Stimulated activated CD4-positive, alpha-beta T cell treated with anti-CD3 and anti-CD28 coated beads, Interleukin-2, amount 100 ng/mL, for 4 hours (primary cell): ENCODE measurements at regions not wholly inside any gene's neighbourhood (a gene's known extent, or its start where the extent isn't known, plus 50 kb on each side); places are given as distances from the start of the nearest gene placed in this dataset.

Experiments
- DNase-seq: peaks from one replicate; pipeline ENCODE4 v3.0.0-alpha.2; 2020; ENCODE audit warnings: low read depth

- DNase-seq: no peak
Observed at GRCh38 chr5:8473827-8474568, 605.0 kb downstream of the MTRR start.

GRCh38 chr5:8474569-8474930 lies 605.6 kb downstream of the MTRR start:
- DNase-seq: no peak

- DNase-seq: no peak
Observed at GRCh38 chr5:8478326-8478725, 609.4 kb downstream of the MTRR start.

- no peak for DNase-seq
Observed at GRCh38 chr5:8481007-8481406, 612.1 kb downstream of the MTRR start.

GRCh38 chr5:8491254-8491653 lies 622.3 kb downstream of the MTRR start:
- no peak for DNase-seq

- DNase-seq: no peak
Observed at GRCh38 chr5:8493176-8493575, 624.2 kb downstream of the MTRR start.

- no peak for DNase-seq
Observed at GRCh38 chr5:8500426-8500825, 631.5 kb downstream of the MTRR start.

GRCh38 chr5:8505196-8505595 lies 636.2 kb downstream of the MTRR start:
- no peak for DNase-seq

- no peak for DNase-seq
Observed at GRCh38 chr5:8508231-8508630, 639.3 kb downstream of the MTRR start.

- DNase-seq: no peak
Observed at GRCh38 chr5:8516356-8516755, 647.4 kb downstream of the MTRR start.

- DNase-seq: no peak
Observed at GRCh38 chr5:8517456-8517855, 648.5 kb downstream of the MTRR start.

- no peak for DNase-seq
Observed at GRCh38 chr5:8520917-8521316, 652.0 kb downstream of the MTRR start.

- DNase-seq: no peak
Observed at GRCh38 chr5:8521991-8522390, 653.0 kb downstream of the MTRR start.

- DNase-seq: no peak
Observed at GRCh38 chr5:8522646-8523045, 653.7 kb downstream of the MTRR start.

- no peak for DNase-seq
Observed at GRCh38 chr5:8523501-8523900, 654.6 kb downstream of the MTRR start.

- no peak for DNase-seq
Observed at GRCh38 chr5:8525819-8526218, 656.9 kb downstream of the MTRR start.

- DNase-seq: no peak
Observed at GRCh38 chr5:8528106-8528505, 659.2 kb downstream of the MTRR start.

GRCh38 chr5:8538821-8539220 lies 669.9 kb downstream of the MTRR start:
- no peak for DNase-seq

- DNase-seq: no peak
Observed at GRCh38 chr5:8540317-8540716, 671.4 kb downstream of the MTRR start.

- no peak for DNase-seq
Observed at GRCh38 chr5:8550921-8551320, 682.0 kb downstream of the MTRR start.

- DNase-seq: no peak
Observed at GRCh38 chr5:8553364-8553763, 684.4 kb downstream of the MTRR start.

GRCh38 chr5:8557728-8558127 lies 688.8 kb downstream of the MTRR start:
- no peak for DNase-seq

- no peak for DNase-seq
Observed at GRCh38 chr5:8560776-8561175, 691.8 kb downstream of the MTRR start.

GRCh38 chr5:8561224-8561840 lies 692.4 kb downstream of the MTRR start:
- DNase-seq: no peak
